Neural crest cell (in vitro differentiated cells): ENCODE measurements at regions not wholly inside any gene's neighbourhood (a gene's known extent, or its start where the extent isn't known, plus 50 kb on each side); places are given as distances from the start of the nearest gene placed in this dataset.

Experiments
- DNase-seq: peaks from one replicate; pipeline ENCODE4 v3.0.0; 2021; ENCODE audit warnings: low read depth, mixed read lengths, low spot score
- H3K27ac Mint-ChIP-seq: one replicate; pipeline ENCODE4 v1.8.0; 2021; ENCODE audit warnings: mild to moderate bottlenecking, mixed read lengths; ENCODE audit not compliant: unreplicated experiment
- H3K27me3 Mint-ChIP-seq: 2 replicates; pipeline ENCODE4 v1.8.0; 2021; ENCODE audit warnings: low read depth, mild to moderate bottlenecking, mixed read lengths
- H3K36me3 Mint-ChIP-seq: 2 replicates; pipeline ENCODE4 v1.8.0; 2021; ENCODE audit warnings: low read depth, mild to moderate bottlenecking, mixed read lengths
- H3K4me1 Mint-ChIP-seq: 2 replicates; pipeline ENCODE4 v1.8.0; 2021; ENCODE audit warnings: mixed read lengths
- H3K4me3 Mint-ChIP-seq: one replicate; pipeline ENCODE4 v1.8.0; 2021; ENCODE audit warnings: mild to moderate bottlenecking, mixed read lengths
- H3K9me3 Mint-ChIP-seq: 2 replicates; pipeline ENCODE4 v1.8.0; 2021; ENCODE audit warnings: mixed read lengths
- TF ChIP-seq, protein P1 (sequence below): fragments of 200-600 bp; sonication (generic); conservative IDR thresholded peaks from 2 replicates; pipeline ENCODE4 v1.5.0; 2021; ENCODE audit warnings: antibody characterized with exemption, mild to moderate bottlenecking

DNA sequence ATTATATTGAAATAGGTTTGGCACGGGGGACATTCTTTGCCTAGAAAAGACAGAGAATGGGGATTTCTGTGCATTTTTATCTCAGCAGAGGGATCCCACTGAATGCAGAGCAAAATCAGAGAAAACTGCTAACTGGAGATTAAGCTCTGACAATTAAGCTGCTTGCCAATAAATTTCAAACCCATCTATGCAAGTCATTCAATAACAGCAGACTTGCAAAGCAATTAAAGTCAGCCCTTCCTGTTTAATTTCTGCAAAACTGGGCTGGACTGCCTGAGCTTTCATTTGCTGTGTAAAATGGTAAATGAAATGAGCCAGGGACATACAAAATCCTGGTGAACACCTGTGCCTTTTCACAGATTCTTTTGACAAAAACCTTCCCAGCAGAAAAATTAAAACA lies 1273.9 kb upstream of the CNTN5 start:
- no peak overlapping the region for H3K4me3 Mint-ChIP-seq
- DNase-seq = no peak
- no peaks in the 10 kb centered on the region for H3K4me1 Mint-ChIP-seq

DNA sequence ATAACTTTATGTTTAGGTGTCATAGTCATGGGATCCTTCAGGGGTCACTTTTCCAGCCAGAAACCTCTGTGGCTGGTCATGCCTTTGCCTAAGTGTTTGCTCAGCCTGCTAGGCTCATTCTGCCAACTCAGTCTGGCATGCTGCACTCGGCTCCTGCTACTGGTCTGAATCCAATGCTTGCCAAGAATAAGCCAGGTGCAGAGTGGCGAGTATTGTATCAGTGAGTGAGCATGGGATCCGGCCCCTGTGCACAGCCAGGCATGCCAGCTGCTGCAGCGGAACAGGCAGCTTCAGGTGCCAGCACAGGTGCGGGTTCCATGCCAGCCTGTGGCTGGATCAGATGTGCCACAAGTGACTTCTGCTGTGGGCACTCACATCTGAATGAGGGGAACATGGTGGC lies 1269.3 kb upstream of the CNTN5 start:
- Mint-ChIP-seq H3K4me1 (no peaks in the 10 kb centered on the region), H3K27ac (no peak overlapping the region), H3K4me3 (no peak overlapping the region), H3K9me3 (no peaks in the 10 kb centered on the region), H3K27me3 (no peaks in the 10 kb centered on the region), H3K36me3 (no peaks in the 10 kb centered on the region)
- DNase-seq = no peak
- TF ChIP-seq, protein P1, sequence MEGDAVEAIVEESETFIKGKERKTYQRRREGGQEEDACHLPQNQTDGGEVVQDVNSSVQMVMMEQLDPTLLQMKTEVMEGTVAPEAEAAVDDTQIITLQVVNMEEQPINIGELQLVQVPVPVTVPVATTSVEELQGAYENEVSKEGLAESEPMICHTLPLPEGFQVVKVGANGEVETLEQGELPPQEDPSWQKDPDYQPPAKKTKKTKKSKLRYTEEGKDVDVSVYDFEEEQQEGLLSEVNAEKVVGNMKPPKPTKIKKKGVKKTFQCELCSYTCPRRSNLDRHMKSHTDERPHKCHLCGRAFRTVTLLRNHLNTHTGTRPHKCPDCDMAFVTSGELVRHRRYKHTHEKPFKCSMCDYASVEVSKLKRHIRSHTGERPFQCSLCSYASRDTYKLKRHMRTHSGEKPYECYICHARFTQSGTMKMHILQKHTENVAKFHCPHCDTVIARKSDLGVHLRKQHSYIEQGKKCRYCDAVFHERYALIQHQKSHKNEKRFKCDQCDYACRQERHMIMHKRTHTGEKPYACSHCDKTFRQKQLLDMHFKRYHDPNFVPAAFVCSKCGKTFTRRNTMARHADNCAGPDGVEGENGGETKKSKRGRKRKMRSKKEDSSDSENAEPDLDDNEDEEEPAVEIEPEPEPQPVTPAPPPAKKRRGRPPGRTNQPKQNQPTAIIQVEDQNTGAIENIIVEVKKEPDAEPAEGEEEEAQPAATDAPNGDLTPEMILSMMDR = no peak

More for the DNA sequence above, 1273.9 kb upstream of the CNTN5 start:
- Mint-ChIP-seq H3K36me3 (no peaks in the 10 kb centered on the region), H3K9me3 (peaks cover 2% of the 10 kb centered on the region), H3K27ac (no peak overlapping the region), H3K27me3 (no peaks in the 10 kb centered on the region)
- TF ChIP-seq, protein P1 = no peak

DNA sequence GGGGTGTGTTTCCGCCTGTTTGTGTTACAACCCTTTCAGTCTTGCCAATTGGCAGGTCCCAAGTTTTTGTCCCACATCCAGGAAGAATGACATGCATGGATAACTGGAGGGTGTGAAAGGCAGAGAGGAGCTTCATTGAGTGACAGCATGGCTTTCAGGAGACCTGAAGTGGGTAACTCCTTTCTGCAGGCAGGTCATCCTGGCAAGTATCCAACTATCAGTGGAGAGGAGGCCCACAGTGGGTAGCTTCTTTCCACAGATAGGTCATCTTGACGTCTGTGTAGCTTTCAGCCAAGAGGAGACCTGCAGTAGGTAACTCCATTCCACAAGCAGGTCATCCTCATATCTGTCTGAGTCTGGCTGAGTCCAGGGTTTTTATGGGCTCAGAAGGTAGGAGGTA lies 1268.8 kb upstream of the CNTN5 start:
- Mint-ChIP-seq H3K27me3 (no peaks in the 10 kb centered on the region), H3K27ac (no peak overlapping the region), H3K9me3 (no peaks in the 10 kb centered on the region), H3K36me3 (no peaks in the 10 kb centered on the region), H3K4me1 (no peaks in the 10 kb centered on the region), H3K4me3 (no peak overlapping the region)
- TF ChIP-seq, protein P1 = no peak
- no peak for DNase-seq

DNA sequence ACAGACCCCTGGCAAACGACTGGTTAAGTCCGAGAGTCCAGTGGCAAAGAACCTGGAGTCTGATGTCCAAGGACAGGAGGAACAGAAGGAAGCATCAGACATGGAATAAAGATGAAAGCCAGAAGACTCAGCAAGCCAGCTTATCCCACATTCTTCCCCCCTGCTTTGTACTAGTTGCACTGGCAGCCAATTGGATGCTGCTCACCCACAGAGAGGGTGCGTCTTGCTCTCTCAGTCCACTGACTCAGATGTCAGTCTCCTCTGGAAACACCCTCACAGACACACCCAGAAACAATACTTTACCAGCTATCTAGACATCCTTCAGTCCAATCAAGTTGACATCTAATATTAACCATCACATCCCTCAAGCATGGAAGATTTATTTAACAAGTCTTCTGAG lies 1265.8 kb upstream of the CNTN5 start:
- H3K36me3 Mint-ChIP-seq = no peaks in the 10 kb centered on the region
- H3K9me3 Mint-ChIP-seq = no peaks in the 10 kb centered on the region
- H3K27me3 Mint-ChIP-seq = no peaks in the 10 kb centered on the region
- TF ChIP-seq, protein P1 = no peak
- no peak overlapping the region for H3K27ac Mint-ChIP-seq
- no peak for DNase-seq
- H3K4me1 Mint-ChIP-seq = no peaks in the 10 kb centered on the region
- no peak overlapping the region for H3K4me3 Mint-ChIP-seq

GRCh38 chr11:97756571-97757335 lies 1264.0 kb upstream of the CNTN5 start:
- Mint-ChIP-seq H3K36me3 (no peaks in the 10 kb centered on the region), H3K9me3 (no peaks in the 10 kb centered on the region), H3K27ac (no peak overlapping the region), H3K27me3 (no peaks in the 10 kb centered on the region), H3K4me1 (no peaks in the 10 kb centered on the region), H3K4me3 (no peak overlapping the region)
- TF ChIP-seq, protein P1 = no peak
- DNase-seq = no peak
